GM23338 (cell line): ENCODE measurements at regions not wholly inside any gene's neighbourhood (a gene's known extent, or its start where the extent isn't known, plus 50 kb on each side); places are given as distances from the start of the nearest gene placed in this dataset.

Source experiments
- ATAC-seq: fragments of 200-7000 bp; cut with Tn5 transposase; 3 replicates; pipeline ENCODE4 v1.9.1; 2020
- DNase-seq: peaks from one replicate; pipeline ENCODE4 v3.0.0-alpha.2; 2015; ENCODE audit warnings: low spot score
- H2AFZ ChIP-seq: fragments of 200-600 bp; sonication (generic); 2 replicates; pipeline ENCODE4 v1.8.0; 2016; ENCODE audit warnings: antibody characterized with exemption, mild to moderate bottlenecking, moderate library complexity
- H3F3A ChIP-seq: fragments of 200-600 bp; sonication (generic); replicated peaks from 2 replicates; pipeline ENCODE4 v1.8.0; 2017; ENCODE audit warnings: antibody characterized with exemption, mixed run types, low read depth
- H3K27ac ChIP-seq: fragments of 200-600 bp; sonication (generic); 2 replicates; pipeline ENCODE4 v1.6.1; 2016; ENCODE audit warnings: low read depth
- H3K27me3 ChIP-seq: fragments of 200-600 bp; sonication (generic); 2 replicates; pipeline ENCODE4 v1.8.0; 2016; ENCODE audit warnings: mild to moderate bottlenecking, mixed run types, moderate library complexity; ENCODE audit not compliant: insufficient read depth
- H3K36me3 ChIP-seq: fragments of 200-600 bp; sonication (generic); 2 replicates; pipeline ENCODE4 v1.8.0; 2016; ENCODE audit warnings: mild to moderate bottlenecking; ENCODE audit not compliant: insufficient read depth
- H3K4me1 ChIP-seq: fragments of 200-600 bp; sonication (generic); 2 replicates; pipeline ENCODE4 v1.8.0; 2016; ENCODE audit warnings: mild to moderate bottlenecking, moderate library complexity; ENCODE audit not compliant: insufficient read depth
- H3K4me2 ChIP-seq: fragments of 200-600 bp; sonication (generic); 2 replicates; pipeline ENCODE4 v1.7.1; 2017; ENCODE audit warnings: mixed run types
- H3K4me3 ChIP-seq: fragments of 200-600 bp; sonication (generic); 2 replicates; pipeline ENCODE4 v1.6.1; 2016; ENCODE audit warnings: mixed run types
- H3K79me2 ChIP-seq: fragments of 200-600 bp; sonication (generic); replicated peaks from 2 replicates; pipeline ENCODE4 v1.8.0; 2017; ENCODE audit warnings: mild to moderate bottlenecking; ENCODE audit not compliant: insufficient read depth
- H3K9me2 ChIP-seq: fragments of 200-600 bp; sonication (generic); 2 replicates; pipeline ENCODE4 v1.8.0; 2017; ENCODE audit not compliant: insufficient read depth
- H4K20me1 ChIP-seq: fragments of 200-600 bp; sonication (generic); replicated peaks from 2 replicates; pipeline ENCODE4 v1.8.0; 2017; ENCODE audit warnings: mild to moderate bottlenecking; ENCODE audit not compliant: insufficient read depth
- H3K27ac Mint-ChIP-seq: 2 replicates; pipeline ENCODE4 v1.8.0; 2020; ENCODE audit warnings: inconsistent platforms, mild to moderate bottlenecking, moderate library complexity, mixed read lengths
- H3K27me3 Mint-ChIP-seq: 3 replicates; pipeline ENCODE4 v1.8.0; 2022; ENCODE audit warnings: low read depth, mild to moderate bottlenecking, moderate library complexity, mixed read lengths, inconsistent platforms; ENCODE audit not compliant: insufficient read depth, poor library complexity
- H3K36me3 Mint-ChIP-seq: 3 replicates; pipeline ENCODE4 v1.8.0; 2021; ENCODE audit warnings: low read depth, mild to moderate bottlenecking, inconsistent platforms, moderate library complexity, mixed read lengths
- H3K4me1 Mint-ChIP-seq: 3 replicates; pipeline ENCODE4 v1.8.0; 2020; ENCODE audit warnings: mild to moderate bottlenecking, inconsistent platforms, mixed read lengths
- H3K4me3 Mint-ChIP-seq: 3 replicates; pipeline ENCODE4 v1.8.0; 2021; ENCODE audit warnings: moderate library complexity, mild to moderate bottlenecking, inconsistent platforms, mixed read lengths
- H3K9me3 Mint-ChIP-seq: 3 replicates; pipeline ENCODE4 v1.8.0; 2020; ENCODE audit warnings: moderate library complexity, mild to moderate bottlenecking, inconsistent platforms, mixed read lengths
- CREB1 ChIP-seq: fragments of 250-450 bp; sonication (Bioruptor Pico); IDR thresholded peaks from 2 replicates; pipeline ENCODE4 v1.5.0; 2020; ENCODE audit warnings: low read depth, mild to moderate bottlenecking, moderate library complexity
- CTCF ChIP-seq, 2 experiments: fragments of 200-600 bp in 1 of 2; sonication (generic) in 1 of 2; conservative IDR thresholded peaks; 2 replicates each; pipeline versions ENCODE4 v1.5.1 to v1.6.1; 2016 to 2017; ENCODE audit warnings: antibody characterized with exemption in 2 of 2, low read depth in 2 of 2, mild to moderate bottlenecking in 2 of 2, moderate library complexity in 1 of 2
- ETS1 ChIP-seq: IDR thresholded peaks from 2 replicates; pipeline ENCODE4 v1.6.1; 2016; ENCODE audit warnings: antibody characterized with exemption
- EZH2 ChIP-seq: fragments of 200-600 bp; sonication (generic); IDR thresholded peaks from one replicate; pipeline ENCODE4 v1.8.0; 2017; ENCODE audit warnings: antibody characterized with exemption, mild to moderate bottlenecking, low read depth; ENCODE audit not compliant: unreplicated experiment
- EZH2phosphoT487 ChIP-seq: fragments of 200-600 bp; sonication (generic); IDR thresholded peaks from one replicate; pipeline ENCODE4 v1.8.1; 2018; ENCODE audit warnings: antibody characterized with exemption; ENCODE audit not compliant: unreplicated experiment
- JUNB ChIP-seq: IDR thresholded peaks from one replicate; pipeline ENCODE4 v1.6.1; 2016; ENCODE audit warnings: antibody characterized with exemption; ENCODE audit not compliant: unreplicated experiment
- NANOG ChIP-seq: IDR thresholded peaks from 2 replicates; pipeline ENCODE4 v1.6.1; 2016; ENCODE audit warnings: antibody characterized with exemption, borderline replicate concordance
- POLR2AphosphoS5 ChIP-seq: IDR thresholded peaks from 2 replicates; pipeline ENCODE4 v1.6.1; 2016; ENCODE audit warnings: antibody characterized with exemption, low read depth
- REST ChIP-seq: IDR thresholded peaks from one replicate; pipeline ENCODE4 v1.6.1; 2018; ENCODE audit warnings: antibody characterized with exemption; ENCODE audit not compliant: unreplicated experiment
- STAT1 ChIP-seq: IDR thresholded peaks from one replicate; pipeline ENCODE4 v1.6.1; 2016; ENCODE audit warnings: antibody characterized with exemption; ENCODE audit not compliant: unreplicated experiment
- ZNF114 ChIP-seq: fragments of 250-450 bp; sonication (Bioruptor Pico); IDR thresholded peaks from 2 replicates; pipeline ENCODE4 v1.5.0; 2020; ENCODE audit warnings: mild to moderate bottlenecking, moderate library complexity
- ZNF331 ChIP-seq: fragments of 250-450 bp; sonication (Bioruptor Pico); IDR thresholded peaks from 2 replicates; pipeline ENCODE4 v1.5.0; 2020; ENCODE audit warnings: low read depth, mild to moderate bottlenecking, moderate library complexity
- ZNF462 ChIP-seq: fragments of 250-450 bp; sonication (Bioruptor Pico); IDR thresholded peaks from 2 replicates; pipeline ENCODE4 v1.5.0; 2020; ENCODE audit warnings: mild to moderate bottlenecking, moderate library complexity

- H3K4me1 ChIP-seq, result 0 out of 2 replicates have a peak, but pooled peaks cover 7% of the 10 kb centered on the region
- DNase-seq (no peak), ATAC-seq (no peak)
- H3K36me3 ChIP-seq, result no peaks in the 10 kb centered on the region
- no peaks in the 10 kb centered on the region for H3K27me3 Mint-ChIP-seq
- no peaks in the 10 kb centered on the region for H3K36me3 Mint-ChIP-seq
- no peaks in the 10 kb centered on the region for H3K9me2 ChIP-seq
- H3K9me3 Mint-ChIP-seq, result peaks cover 2% of the 10 kb centered on the region; the same call in 1 of the 3 replicates
- no peaks in the 10 kb centered on the region for H4K20me1 ChIP-seq
- H2AFZ ChIP-seq, result 0 out of 2 replicates have a peak overlapping the region, but pooled peaks have one; percentile 48
- H3K27ac Mint-ChIP-seq, result no peak overlapping the region
- TF ChIP-seq REST, result no peak
- TF ChIP-seq POLR2AphosphoS5, result no peak
- no peak for TF ChIP-seq NANOG
- no peak for TF ChIP-seq CTCF (conservative IDR thresholded peaks at IDR 0.05; ENCODE audit: low read depth in 2 of 2)
- TF ChIP-seq ETS1, result no peak
- no peak for TF ChIP-seq JUNB
- no peak for TF ChIP-seq ZNF462 (CRISPR knock-in tag)
- TF ChIP-seq ZNF114 (CRISPR knock-in tag), result no peak
- no peak for TF ChIP-seq ZNF331
- no peak for TF ChIP-seq EZH2
- TF ChIP-seq CREB1 (CRISPR knock-in tag), result no peak
- no peak for TF ChIP-seq EZH2phosphoT487
- no peak for TF ChIP-seq STAT1
- peaks cover 4% of the 10 kb centered on the region; the same call in 2 of the 3 replicates for H3K4me1 Mint-ChIP-seq
- H3K4me3 ChIP-seq, result no peak overlapping the region
- no peak overlapping the region for H3K27ac ChIP-seq
- H3K4me2 ChIP-seq, result no peak overlapping the region
- no peaks in the 10 kb centered on the region for H3K79me2 ChIP-seq
- H3F3A ChIP-seq, result no peaks in the 10 kb centered on the region
- H3K4me3 Mint-ChIP-seq, result no peak overlapping the region
- no peaks in the 10 kb centered on the region for H3K27me3 ChIP-seq
Observed at GRCh38 chr1:190792873-190793272, 315.2 kb upstream of the BRINP3 start.
